ENCODE measurements at regions not wholly inside any gene's neighbourhood (a gene's known extent, or its start where the extent isn't known, plus 50 kb on each side); places are given as distances from the start of the nearest gene placed in this dataset.

- no peaks in the 10 kb centered on the region for H3K36me3 ChIP-seq (ENCODE audit: insufficient read depth, low read length)
- no peak overlapping the region for H2AFZ ChIP-seq (ENCODE audit: low read depth, low read length)
- TF ChIP-seq, protein P1, sequence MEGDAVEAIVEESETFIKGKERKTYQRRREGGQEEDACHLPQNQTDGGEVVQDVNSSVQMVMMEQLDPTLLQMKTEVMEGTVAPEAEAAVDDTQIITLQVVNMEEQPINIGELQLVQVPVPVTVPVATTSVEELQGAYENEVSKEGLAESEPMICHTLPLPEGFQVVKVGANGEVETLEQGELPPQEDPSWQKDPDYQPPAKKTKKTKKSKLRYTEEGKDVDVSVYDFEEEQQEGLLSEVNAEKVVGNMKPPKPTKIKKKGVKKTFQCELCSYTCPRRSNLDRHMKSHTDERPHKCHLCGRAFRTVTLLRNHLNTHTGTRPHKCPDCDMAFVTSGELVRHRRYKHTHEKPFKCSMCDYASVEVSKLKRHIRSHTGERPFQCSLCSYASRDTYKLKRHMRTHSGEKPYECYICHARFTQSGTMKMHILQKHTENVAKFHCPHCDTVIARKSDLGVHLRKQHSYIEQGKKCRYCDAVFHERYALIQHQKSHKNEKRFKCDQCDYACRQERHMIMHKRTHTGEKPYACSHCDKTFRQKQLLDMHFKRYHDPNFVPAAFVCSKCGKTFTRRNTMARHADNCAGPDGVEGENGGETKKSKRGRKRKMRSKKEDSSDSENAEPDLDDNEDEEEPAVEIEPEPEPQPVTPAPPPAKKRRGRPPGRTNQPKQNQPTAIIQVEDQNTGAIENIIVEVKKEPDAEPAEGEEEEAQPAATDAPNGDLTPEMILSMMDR (IDR thresholded peaks at IDR 0.05; ENCODE audit: borderline replicate concordance, extremely low read depth, low read length, poor library complexity, severe bottlenecking): no peak
- no peak for TF ChIP-seq EZH2 (IDR thresholded peaks at IDR 0.05; ENCODE audit: borderline replicate concordance, low read depth, low read length, severe bottlenecking)
- no peak overlapping the region for H3K4me2 ChIP-seq (ENCODE audit: insufficient read depth, low read length)
- no peaks in the 10 kb centered on the region for H4K20me1 ChIP-seq (ENCODE audit: insufficient read depth, low read length)
- no peaks in the 10 kb centered on the region for H3K4me1 ChIP-seq (ENCODE audit: insufficient read depth, low read length)
- H3K79me2 ChIP-seq (ENCODE audit: insufficient read depth, low read length): no peaks in the 10 kb centered on the region
- no peak overlapping the region for H3K4me3 ChIP-seq (ENCODE audit: low read depth in 1 of 2, low read length in 2 of 2)
- H3K9ac ChIP-seq (ENCODE audit: low read depth, low read length): no peak overlapping the region
- no peak for ATAC-seq (ENCODE audit: insufficient read depth, low read depth)
- no peaks in the 10 kb centered on the region for H3K9me3 ChIP-seq (ENCODE audit: insufficient read depth, low read length, severe bottlenecking)
- H3K27me3 ChIP-seq (ENCODE audit: insufficient read depth, low read length, poor library complexity): no peaks in the 10 kb centered on the region
- H3K27ac ChIP-seq (ENCODE audit: low read length): no peak overlapping the region
- DNase-seq: no peak
Measured at GRCh38 chr13:105432438-105432837, 1103.0 kb downstream of the EFNB2 start.

GRCh38 chr13:105428811-105429210 is 1106.7 kb downstream of the EFNB2 start:
- Histone ChIP-seq H3K4me1 (ENCODE audit: insufficient read depth, low read length) (no peaks in the 10 kb centered on the region), H3K79me2 (ENCODE audit: insufficient read depth, low read length) (no peaks in the 10 kb centered on the region)

DNA sequence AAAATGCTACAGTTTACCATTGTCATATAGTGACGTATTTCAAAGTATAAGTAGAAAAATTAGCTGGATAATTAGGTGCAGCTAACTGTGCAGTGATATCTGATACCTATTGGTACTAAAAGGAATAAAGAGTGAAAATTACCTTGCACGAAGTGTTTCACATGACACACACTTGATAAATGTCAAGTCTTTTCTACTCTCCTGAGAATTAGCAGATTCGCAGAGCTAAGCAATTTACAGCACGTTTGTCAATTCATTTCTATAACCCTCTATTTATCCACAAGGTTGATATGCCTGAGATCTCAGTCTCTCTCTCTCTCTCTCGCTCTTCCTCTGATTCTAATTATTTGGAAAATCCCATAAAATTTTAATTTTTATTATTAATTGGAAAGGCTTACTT is 1109.0 kb downstream of the EFNB2 start:
- H3K4me3 ChIP-seq (ENCODE audit: low read depth in 1 of 2, low read length in 2 of 2): no peak overlapping the region
- DNase-seq (no peak), ATAC-seq (ENCODE audit: insufficient read depth, low read depth) (no peak)
- no peaks in the 10 kb centered on the region for H3K27me3 ChIP-seq (ENCODE audit: insufficient read depth, low read length, poor library complexity)
- TF ChIP-seq EZH2 (IDR thresholded peaks at IDR 0.05; ENCODE audit: borderline replicate concordance, low read depth, low read length, severe bottlenecking): no peak
- TF ChIP-seq, protein P1 (IDR thresholded peaks at IDR 0.05; ENCODE audit: borderline replicate concordance, extremely low read depth, low read length, poor library complexity, severe bottlenecking): no peak
- H3K9me3 ChIP-seq (ENCODE audit: insufficient read depth, low read length, severe bottlenecking): no peaks in the 10 kb centered on the region
- H3K27ac ChIP-seq (ENCODE audit: low read length): no peak overlapping the region
- no peaks in the 10 kb centered on the region for H3K4me1 ChIP-seq (ENCODE audit: insufficient read depth, low read length)
- H3K79me2 ChIP-seq (ENCODE audit: insufficient read depth, low read length): no peaks in the 10 kb centered on the region
- no peak overlapping the region for H3K4me2 ChIP-seq (ENCODE audit: insufficient read depth, low read length)
- H4K20me1 ChIP-seq (ENCODE audit: insufficient read depth, low read length): no peaks in the 10 kb centered on the region
- H3K9ac ChIP-seq (ENCODE audit: low read depth, low read length): no peak overlapping the region
- H3K36me3 ChIP-seq (ENCODE audit: insufficient read depth, low read length): no peaks in the 10 kb centered on the region
- H2AFZ ChIP-seq (ENCODE audit: low read depth, low read length): no peak overlapping the region

More at GRCh38 chr13:105428811-105429210, 1106.7 kb downstream of the EFNB2 start:
- no peak for ATAC-seq (ENCODE audit: insufficient read depth, low read depth)
- H3K9me3 ChIP-seq (ENCODE audit: insufficient read depth, low read length, severe bottlenecking): no peaks in the 10 kb centered on the region
- H4K20me1 ChIP-seq (ENCODE audit: insufficient read depth, low read length): no peaks in the 10 kb centered on the region
- no peak overlapping the region for H3K9ac ChIP-seq (ENCODE audit: low read depth, low read length)
- H3K4me3 ChIP-seq (ENCODE audit: low read depth in 1 of 2, low read length in 2 of 2): no peak overlapping the region
- no peak overlapping the region for H2AFZ ChIP-seq (ENCODE audit: low read depth, low read length)
- no peak overlapping the region for H3K27ac ChIP-seq (ENCODE audit: low read length)
- TF ChIP-seq, protein P1 (IDR thresholded peaks at IDR 0.05; ENCODE audit: borderline replicate concordance, extremely low read depth, low read length, poor library complexity, severe bottlenecking): no peak
- TF ChIP-seq EZH2 (IDR thresholded peaks at IDR 0.05; ENCODE audit: borderline replicate concordance, low read depth, low read length, severe bottlenecking): no peak
- no peaks in the 10 kb centered on the region for H3K27me3 ChIP-seq (ENCODE audit: insufficient read depth, low read length, poor library complexity)
- DNase-seq: no peak
- H3K4me2 ChIP-seq (ENCODE audit: insufficient read depth, low read length): no peak overlapping the region
- no peaks in the 10 kb centered on the region for H3K36me3 ChIP-seq (ENCODE audit: insufficient read depth, low read length)

GRCh38 chr13:105414639-105415038 is 1120.8 kb downstream of the EFNB2 start:
- no peak overlapping the region for H3K9ac ChIP-seq (ENCODE audit: low read depth, low read length)
- no peaks in the 10 kb centered on the region for H3K79me2 ChIP-seq (ENCODE audit: insufficient read depth, low read length)
- H3K4me1 ChIP-seq (ENCODE audit: insufficient read depth, low read length): peaks cover 13% of the 10 kb centered on the region
- no peaks in the 10 kb centered on the region for H3K27me3 ChIP-seq (ENCODE audit: insufficient read depth, low read length, poor library complexity)
- ATAC-seq (ENCODE audit: insufficient read depth, low read depth) (peak; percentile 66; the same call in 1 of the 3 replicates), DNase-seq (no peak)
- no peaks in the 10 kb centered on the region for H4K20me1 ChIP-seq (ENCODE audit: insufficient read depth, low read length)
- TF ChIP-seq, protein P1 (IDR thresholded peaks at IDR 0.05; ENCODE audit: borderline replicate concordance, extremely low read depth, low read length, poor library complexity, severe bottlenecking): no peak
- TF ChIP-seq EZH2 (IDR thresholded peaks at IDR 0.05; ENCODE audit: borderline replicate concordance, low read depth, low read length, severe bottlenecking): no peak
- no peak overlapping the region for H3K4me2 ChIP-seq (ENCODE audit: insufficient read depth, low read length)
- no peak overlapping the region for H3K4me3 ChIP-seq (ENCODE audit: low read depth in 1 of 2, low read length in 2 of 2)
- no peaks in the 10 kb centered on the region for H3K36me3 ChIP-seq (ENCODE audit: insufficient read depth, low read length)
- H3K9me3 ChIP-seq (ENCODE audit: insufficient read depth, low read length, severe bottlenecking): no peaks in the 10 kb centered on the region
- no peak overlapping the region for H2AFZ ChIP-seq (ENCODE audit: low read depth, low read length)
- no peak overlapping the region for H3K27ac ChIP-seq (ENCODE audit: low read length)
